Thyroid gland (tissue), 4 donors: ENCODE measurements at regions not wholly inside any gene's neighbourhood (a gene's known extent, or its start where the extent isn't known, plus 50 kb on each side); places are given as distances from the start of the nearest gene placed in this dataset.
A peak's percentile ranks its signal among the peaks of the same experiment; 100 is the strongest.

ENCODE experiments used
- DNase-seq, 2 donors: peaks; one replicate each; pipeline ENCODE4 v3.0.0-alpha.2; 2019
- H3K27ac ChIP-seq, 3 donors: fragments of 200-600 bp; sonication (generic); 1 replicate in 2 of 3; 2 replicates in 1 of 3; pipeline ENCODE4 v1.5.1; 2016 to 2019; ENCODE audit warnings: mild to moderate bottlenecking in 1 of 3, moderate library complexity in 1 of 3
- H3K27me3 ChIP-seq: fragments of 200-600 bp; sonication (generic); one replicate; pipeline ENCODE4 v1.5.1; 2019
- H3K36me3 ChIP-seq, 2 donors: fragments of 200-600 bp; sonication (generic); one replicate each; pipeline ENCODE4 v1.5.1; 2016 to 2019
- H3K4me1 ChIP-seq, 2 donors: fragments of 200-600 bp; sonication (generic); one replicate each; pipeline ENCODE4 v1.5.1; 2017 to 2019
- H3K4me3 ChIP-seq, 3 donors: fragments of 200-600 bp; sonication (generic); replicated peaks in 1 of 3; 1 replicate in 2 of 3; 2 replicates in 1 of 3; pipeline ENCODE4 v1.5.1; 2016; ENCODE audit warnings: mild to moderate bottlenecking in 1 of 3
- H3K9me3 ChIP-seq: fragments of 200-600 bp; sonication (generic); one replicate; pipeline ENCODE4 v1.5.1; 2017
- CTCF ChIP-seq, 6 experiments: fragments of 200-600 bp in 3 of 6; fragments of 450-650 bp in 3 of 6; sonication (generic) in 3 of 6; IDR thresholded peaks; one replicate each; pipeline ENCODE4 v1.5.1; 2016 to 2019; ENCODE audit warnings: antibody characterized with exemption in 6 of 6, mild to moderate bottlenecking in 2 of 6, inconsistent platforms in 1 of 6, moderate library complexity in 1 of 6
- POLR2A ChIP-seq, 2 donors: fragments of 450-650 bp; IDR thresholded peaks; one replicate each; pipeline ENCODE4 v1.6.1; 2017; ENCODE audit warnings: antibody characterized with exemption in 2 of 2, mild to moderate bottlenecking in 2 of 2, moderate library complexity in 1 of 2
- WGBS, 2 donors: methylation state at CpG; one replicate each; pipeline ENCODE4 v1.1.5; 2017; 5-methylcytosine and 5-hydroxymethylcytosine counted together
- intact Hi-C: fragments of 100-400 bp; cut with DNase I; formaldehyde crosslinking; loops from one replicate; pipeline ENCODE4 v1.15.1; 2023

- Histone ChIP-seq H3K9me3 (no peaks in the 10 kb centered on the region), H3K27ac (no peak overlapping the region), H3K36me3 (no peaks in the 10 kb centered on the region), H3K4me3 (no peak overlapping the region), H3K27me3 (no peaks in the 10 kb centered on the region), H3K4me1 (no peaks in the 10 kb centered on the region)
- WGBS, 2 donors = 78 to 80% methylated on average over 2 of the region's 2 CpGs
- no peak for DNase-seq
- intact Hi-C loops = no loop called here
- TF ChIP-seq POLR2A (IDR thresholded peaks at IDR 0.05) (no peak), CTCF (IDR thresholded peaks at IDR 0.05) (no peak)
Observed at GRCh38 chr6:25068866-25069265, 133.1 kb upstream of the RIPOR2 start.

GRCh38 chr6:25070547-25071366, 135.0 kb upstream of the RIPOR2 start:
- H3K27me3 ChIP-seq = no peaks in the 10 kb centered on the region
- no peak overlapping the region for H3K4me3 ChIP-seq
- peak; percentile 85 to 86 for DNase-seq
- H3K27ac ChIP-seq = no peak overlapping the region
- intact Hi-C loops = loop anchor here (5.0 kb wide), 2 partner anchors 213 to 488 kb away; no protein-coding TSS in a partner anchor
- no peaks in the 10 kb centered on the region for H3K36me3 ChIP-seq
- 36 to 39% methylated on average over 13 of the region's 13 CpGs for WGBS, 2 donors
- TF ChIP-seq CTCF (IDR thresholded peaks at IDR 0.05) (peak; percentile 82 to 92 (median 91)), POLR2A (IDR thresholded peaks at IDR 0.05) (no peak)
- no peaks in the 10 kb centered on the region for H3K9me3 ChIP-seq
- H3K4me1 ChIP-seq = no peaks in the 10 kb centered on the region

GRCh38 chr6:25078141-25078540, 142.4 kb upstream of the RIPOR2 start:
- Histone ChIP-seq H3K27me3 (no peaks in the 10 kb centered on the region), H3K27ac (no peak overlapping the region), H3K4me3 (no peak overlapping the region), H3K36me3 (no peaks in the 10 kb centered on the region), H3K9me3 (no peaks in the 10 kb centered on the region), H3K4me1 (no peaks in the 10 kb centered on the region)
- 90 to 97% methylated on average over 1 of the region's 1 CpG for WGBS, 2 donors
- no peak for DNase-seq
- TF ChIP-seq POLR2A (IDR thresholded peaks at IDR 0.05) = no peak
- TF ChIP-seq CTCF (IDR thresholded peaks at IDR 0.05) = no peak
- intact Hi-C loops = no loop called here

DNA sequence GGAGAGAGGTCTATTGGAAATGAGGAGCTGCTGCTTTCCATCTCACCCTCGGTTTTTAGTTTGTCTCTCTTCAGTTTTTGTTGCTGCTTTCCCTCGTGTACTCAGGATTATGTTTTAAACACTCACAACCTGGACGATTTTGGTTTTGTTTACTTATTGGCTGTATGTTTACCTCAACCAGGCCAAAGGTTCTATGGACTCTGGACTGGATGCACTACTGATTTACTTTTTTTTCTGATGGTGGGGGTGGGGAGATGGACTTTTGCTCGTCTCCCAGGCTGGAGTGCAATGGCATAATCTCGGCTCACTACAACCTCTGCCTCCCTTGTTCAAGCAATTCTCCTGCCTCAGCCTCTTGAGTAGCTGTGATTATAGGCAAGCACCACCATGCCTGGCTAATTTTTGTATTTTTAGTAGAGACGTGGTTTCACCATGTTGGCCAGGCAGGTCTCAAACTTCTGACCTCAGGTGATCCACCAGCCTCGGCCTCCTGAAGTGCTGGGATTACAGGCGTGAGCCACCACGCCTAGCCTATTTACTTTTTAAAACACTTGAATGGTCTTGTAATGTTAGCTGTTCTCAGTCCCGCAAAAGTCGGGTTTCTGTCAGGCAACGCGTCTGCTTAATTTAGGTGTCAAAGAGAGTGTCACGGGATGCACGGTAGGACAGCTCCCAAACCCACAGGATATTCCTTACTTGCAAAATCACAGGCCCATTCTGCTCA, 148.2 kb upstream of the RIPOR2 start:
- Histone ChIP-seq H3K27me3 (no peaks in the 10 kb centered on the region), H3K36me3 (peaks cover 17 to 25% of the 10 kb centered on the region in 2 donors), H3K27ac (peak overlapping the region in 1 of 3 donors; percentile 53), H3K9me3 (no peaks in the 10 kb centered on the region), H3K4me3 (no peak overlapping the region), H3K4me1 (no peaks in the 10 kb centered on the region)
- WGBS, 2 donors = 82 to 83% methylated on average over 15 of the region's 15 CpGs
- TF ChIP-seq POLR2A (IDR thresholded peaks at IDR 0.05) (no peak), CTCF (IDR thresholded peaks at IDR 0.05) (no peak)
- intact Hi-C loops = no loop called here
- no peak for DNase-seq

DNA sequence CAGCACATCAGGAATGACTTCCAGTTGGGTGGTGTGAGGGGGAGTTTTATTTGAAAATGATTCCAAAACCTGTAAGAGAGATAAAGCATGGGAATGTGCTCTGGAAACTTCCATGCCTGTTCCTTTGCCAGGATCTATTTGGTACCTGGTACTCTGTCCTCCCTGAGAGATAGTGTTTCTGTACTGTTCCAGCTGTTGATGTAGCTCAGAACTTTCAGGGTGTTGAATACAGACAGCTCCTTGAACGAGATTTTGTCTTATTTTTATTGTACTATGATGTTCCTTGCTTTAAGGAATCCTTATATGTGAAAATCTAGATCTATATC, 148.7 kb upstream of the RIPOR2 start:
- Histone ChIP-seq H3K4me1 (no peaks in the 10 kb centered on the region), H3K27me3 (no peaks in the 10 kb centered on the region), H3K27ac (peak overlapping the region in 1 of 3 donors; percentile 53), H3K36me3 (peaks cover 17 to 25% of the 10 kb centered on the region in 2 donors), H3K4me3 (no peak overlapping the region), H3K9me3 (no peaks in the 10 kb centered on the region)
- intact Hi-C loops = no loop called here
- 85 to 97% methylated on average over 1 of the region's 1 CpG for WGBS, 2 donors
- TF ChIP-seq CTCF (IDR thresholded peaks at IDR 0.05) (no peak), POLR2A (IDR thresholded peaks at IDR 0.05) (no peak)
- DNase-seq = no peak
